Endothelial cell of umbilical vein (primary cell): ENCODE measurements at regions not wholly inside any gene's neighbourhood (a gene's known extent, or its start where the extent isn't known, plus 50 kb on each side); places are given as distances from the start of the nearest gene placed in this dataset.

Source experiments
- BruUV-seq: library from RNA; stranded (reverse); fragments of 400-500 nt; replicated peaks from 2 replicates; lab custom pipeline; 2021; lab: Mats Ljungman, UMichigan
- CTCF ChIA-PET: fragments of 300-600, 350-600 bp; sonication (Branson Sonifier 250); formaldehyde crosslinking; loops from one replicate; lab custom pipeline; 2021; ENCODE audit warnings: antibody characterized with exemption, inconsistent platforms; lab: Charles Lee
- POLR2A ChIA-PET: fragments of 300-600, 350-600 bp; sonication (Branson Sonifier 250); formaldehyde crosslinking; loops from one replicate; lab custom pipeline; 2021; ENCODE audit warnings: antibody characterized with exemption, inconsistent platforms; lab: Charles Lee
- DNase-seq: peaks from one replicate; pipeline ENCODE4 v3.0.0-alpha.2; 2011; ENCODE audit warnings: low read depth, low spot score
- FAIRE-seq: peaks from 2 replicates; lab custom pipeline; 2011; peaks lifted over from hg19 to GRCh38; lab: Jason Lieb, UNC
- H2AFZ ChIP-seq: 2 replicates; pipeline ENCODE4 v1.6.0; 2012; ENCODE audit warnings: low read depth, low read length, control low read depth, inconsistent platforms
- H3K27ac ChIP-seq: 2 replicates; pipeline ENCODE4 v1.5.1; 2011; ENCODE audit warnings: low read depth, mild to moderate bottlenecking, control low read depth, low read length, moderate library complexity; ENCODE audit not compliant: insufficient read depth
- H3K27me3 ChIP-seq, 2 experiments: 2 replicates each; pipeline versions ENCODE4 v1.6.0 to v1.6.1; 2011; ENCODE audit warnings: low read length in 2 of 2, mixed read lengths in 1 of 2; ENCODE audit not compliant: control insufficient read depth in 2 of 2, insufficient read depth in 2 of 2
- H3K36me3 ChIP-seq, 2 experiments: 2 replicates in 1 of 2; 3 replicates in 1 of 2; pipeline ENCODE4 v1.5.1; 2011; ENCODE audit warnings: low read length in 2 of 2, mild to moderate bottlenecking in 1 of 2, moderate library complexity in 1 of 2; ENCODE audit not compliant: control insufficient read depth in 2 of 2, insufficient read depth in 2 of 2; ENCODE audit errors: extremely low read depth in 1 of 2
- H3K4me1 ChIP-seq: 3 replicates; pipeline ENCODE4 v1.5.1; 2011; ENCODE audit warnings: mild to moderate bottlenecking, low read length; ENCODE audit not compliant: control insufficient read depth, insufficient read depth; ENCODE audit errors: extremely low read depth
- H3K4me2 ChIP-seq: 2 replicates; pipeline ENCODE4 v1.6.1; 2011; ENCODE audit warnings: low read length, control low read depth, mixed read lengths; ENCODE audit not compliant: insufficient read depth
- H3K4me3 ChIP-seq, 3 experiments: fragments of 200-600 bp in 1 of 3; sonication (generic), shearing (Covaris generic) in 1 of 3; replicated peaks in 1 of 3; 2 replicates each; pipeline ENCODE4 v1.5.1; 2011 to 2016; ENCODE audit warnings: control low read depth in 3 of 3, low read length in 3 of 3, mild to moderate bottlenecking in 2 of 3, inconsistent platforms in 1 of 3, low read depth in 1 of 3, moderate library complexity in 1 of 3; ENCODE audit not compliant: insufficient read depth in 1 of 3
- H3K79me2 ChIP-seq: 2 replicates; pipeline ENCODE4 v1.6.0; 2012; ENCODE audit warnings: low read length, inconsistent platforms; ENCODE audit not compliant: control insufficient read depth, insufficient read depth
- H3K9ac ChIP-seq: replicated peaks from 2 replicates; pipeline ENCODE3; 2011; ENCODE audit warnings: low read length, control low read depth; ENCODE audit not compliant: insufficient read depth; ENCODE audit errors: extremely low read depth
- H3K9me1 ChIP-seq: replicated peaks from 3 replicates; pipeline ENCODE4 v1.6.0; 2011; ENCODE audit warnings: mild to moderate bottlenecking, low read length; ENCODE audit not compliant: control insufficient read depth, insufficient read depth; ENCODE audit errors: extremely low read depth
- H3K9me3 ChIP-seq: replicated peaks from 2 replicates; pipeline ENCODE4 v1.5.1; 2012; ENCODE audit warnings: low read length, inconsistent platforms; ENCODE audit not compliant: control insufficient read depth, insufficient read depth
- H4K20me1 ChIP-seq: replicated peaks from 2 replicates; pipeline ENCODE3; 2011; ENCODE audit warnings: mild to moderate bottlenecking, low read length; ENCODE audit not compliant: control insufficient read depth, insufficient read depth; ENCODE audit errors: extremely low read depth
- EZH2 ChIP-seq: IDR thresholded peaks from 2 replicates; pipeline ENCODE4 v1.6.1; 2012; ENCODE audit warnings: borderline replicate concordance, low read depth, mild to moderate bottlenecking, moderate library complexity, low read length, inconsistent platforms; ENCODE audit not compliant: severe bottlenecking
- FOS ChIP-seq: IDR thresholded peaks from 2 replicates; pipeline ENCODE4 v1.6.1; 2011; ENCODE audit warnings: mild to moderate bottlenecking, low read length, moderate library complexity, borderline replicate concordance; ENCODE audit not compliant: insufficient read depth
- GATA2 ChIP-seq: IDR thresholded peaks from 2 replicates; pipeline ENCODE4 v1.7.0; 2011; ENCODE audit warnings: low read depth, mild to moderate bottlenecking, moderate library complexity, mixed read lengths, low read length; ENCODE audit not compliant: insufficient read length, insufficient read depth
- JUN ChIP-seq: IDR thresholded peaks from 2 replicates; pipeline ENCODE4 v1.6.1; 2011; ENCODE audit warnings: borderline replicate concordance, low read depth; ENCODE audit not compliant: insufficient read length, insufficient read depth
- MAX ChIP-seq: IDR thresholded peaks from 2 replicates; pipeline ENCODE4 v1.6.1; 2011; ENCODE audit not compliant: insufficient read depth, insufficient read length
- MYC ChIP-seq: IDR thresholded peaks from one replicate; pipeline ENCODE4 v1.6.1; 2011; ENCODE audit warnings: mild to moderate bottlenecking, low read depth, low read length
- POLR2A ChIP-seq: IDR thresholded peaks from 2 replicates; pipeline ENCODE4 v1.6.1; 2012; ENCODE audit warnings: low read depth, mild to moderate bottlenecking, control low read depth, low read length
- POLR2AphosphoS5 ChIP-seq: IDR thresholded peaks from 2 replicates; pipeline ENCODE4 v1.6.1; 2012; ENCODE audit warnings: low read depth, mild to moderate bottlenecking, control low read depth, low read length, moderate library complexity; ENCODE audit not compliant: insufficient read depth
- dilution Hi-C: fragments of 300-500 bp; cut with MboI; formaldehyde crosslinking; loops from one replicate; pipeline ENCODE4 v1.15.0; 2019; ENCODE audit warnings: low sequenced_read_pairs; ENCODE audit not compliant: extremely low pct_ligation_motif_present
- intact Hi-C: fragments of 100-400 bp; cut with micrococcal nuclease; formaldehyde crosslinking; loops from one replicate; pipeline ENCODE4 v1.10.0; 2022
- TF ChIP-seq, protein P1 (sequence below), 2 donors: IDR thresholded peaks; 1 replicate in 1 of 2; 2 replicates in 1 of 2; pipeline ENCODE4 v1.5.1; 2011; ENCODE audit warnings: low read length in 2 of 2, mild to moderate bottlenecking in 2 of 2, moderate library complexity in 2 of 2, control low read depth in 1 of 2, inconsistent platforms in 1 of 2, low read depth in 1 of 2; ENCODE audit not compliant: insufficient read depth in 1 of 2; ENCODE audit errors: extremely low read depth in 1 of 2

DNA sequence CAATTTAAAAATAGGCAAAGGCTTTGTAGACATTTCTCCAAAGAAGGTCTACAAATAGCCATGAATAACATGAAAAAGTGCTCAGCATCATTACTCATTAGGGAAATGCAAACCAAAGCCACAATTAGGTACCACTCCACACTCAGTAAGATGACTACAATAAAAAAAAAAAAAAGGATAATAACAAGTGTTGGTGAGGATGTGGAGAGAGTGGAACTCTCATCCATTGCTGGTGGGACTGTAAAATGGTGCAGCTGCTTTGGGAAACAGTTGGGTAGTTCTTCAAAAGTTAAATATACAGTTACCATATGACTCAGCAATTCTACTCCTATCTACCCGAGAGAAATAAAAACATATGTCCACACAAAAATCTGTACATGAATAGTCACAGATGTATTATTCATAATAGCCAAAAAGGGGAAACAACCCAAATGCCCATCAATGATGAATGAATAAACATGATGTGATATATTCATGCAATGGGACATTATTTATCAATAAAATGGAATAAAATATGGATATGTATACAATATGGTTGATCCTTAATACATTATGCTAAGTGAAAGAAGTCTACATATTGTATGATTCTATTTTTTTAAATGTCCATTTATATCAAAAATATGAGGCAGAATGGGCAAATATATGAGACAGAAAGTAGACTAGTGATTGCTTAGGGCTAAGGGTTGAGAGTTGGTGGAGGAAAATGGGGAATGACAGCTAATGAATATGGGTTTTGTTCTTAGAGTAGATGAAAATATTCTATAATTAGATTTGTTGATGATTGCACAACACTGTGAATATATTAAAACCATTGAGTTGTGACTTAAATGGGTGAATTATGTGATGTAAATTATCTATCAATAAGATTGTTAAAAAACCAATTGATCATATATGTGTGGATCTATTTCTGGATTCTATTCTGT lies 66.1 kb upstream of the SMAD3 start:
- Histone ChIP-seq H3K79me2 (no peaks in the 10 kb centered on the region), H4K20me1 (no peaks in the 10 kb centered on the region), H3K4me2 (no peak overlapping the region), H3K9me3 (no peaks in the 10 kb centered on the region), H3K27me3 (no peaks in the 10 kb centered on the region), H3K4me1 (peaks cover 2% of the 10 kb centered on the region), H2AFZ (no peak overlapping the region), H3K27ac (no peak overlapping the region), H3K9ac (no peak overlapping the region), H3K9me1 (no peaks in the 10 kb centered on the region), H3K36me3 (no peaks in the 10 kb centered on the region), H3K4me3 (no peak overlapping the region)
- ChIA-PET CTCF (no interaction called here), POLR2A (no interaction called here)
- intact Hi-C loops (no loop called here), dilution Hi-C loops (no loop called here)
- TF ChIP-seq EZH2, result no peak
- no peak for TF ChIP-seq MAX
- no peak for TF ChIP-seq MYC
- TF ChIP-seq POLR2AphosphoS5, result no peak
- TF ChIP-seq JUN, result no peak
- no peak for TF ChIP-seq FOS
- no peak for TF ChIP-seq GATA2
- no peak for TF ChIP-seq POLR2A
- TF ChIP-seq, protein P1, sequence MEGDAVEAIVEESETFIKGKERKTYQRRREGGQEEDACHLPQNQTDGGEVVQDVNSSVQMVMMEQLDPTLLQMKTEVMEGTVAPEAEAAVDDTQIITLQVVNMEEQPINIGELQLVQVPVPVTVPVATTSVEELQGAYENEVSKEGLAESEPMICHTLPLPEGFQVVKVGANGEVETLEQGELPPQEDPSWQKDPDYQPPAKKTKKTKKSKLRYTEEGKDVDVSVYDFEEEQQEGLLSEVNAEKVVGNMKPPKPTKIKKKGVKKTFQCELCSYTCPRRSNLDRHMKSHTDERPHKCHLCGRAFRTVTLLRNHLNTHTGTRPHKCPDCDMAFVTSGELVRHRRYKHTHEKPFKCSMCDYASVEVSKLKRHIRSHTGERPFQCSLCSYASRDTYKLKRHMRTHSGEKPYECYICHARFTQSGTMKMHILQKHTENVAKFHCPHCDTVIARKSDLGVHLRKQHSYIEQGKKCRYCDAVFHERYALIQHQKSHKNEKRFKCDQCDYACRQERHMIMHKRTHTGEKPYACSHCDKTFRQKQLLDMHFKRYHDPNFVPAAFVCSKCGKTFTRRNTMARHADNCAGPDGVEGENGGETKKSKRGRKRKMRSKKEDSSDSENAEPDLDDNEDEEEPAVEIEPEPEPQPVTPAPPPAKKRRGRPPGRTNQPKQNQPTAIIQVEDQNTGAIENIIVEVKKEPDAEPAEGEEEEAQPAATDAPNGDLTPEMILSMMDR (IDR thresholded peaks at IDR 0.05; ENCODE audit: extremely low read depth in 1 of 2, insufficient read depth in 1 of 2, low read depth in 1 of 2, low read length in 2 of 2), result no peak
- no peak for DNase-seq
- BruUV-seq, result no TSS peak
- no peak for FAIRE-seq
